ENCODE measurements at regions not wholly inside any gene's neighbourhood (a gene's known extent, or its start where the extent isn't known, plus 50 kb on each side); places are given as distances from the start of the nearest gene placed in this dataset.

- no TSS peak for BruUV-seq (replicated peaks)
- Histone ChIP-seq H4K20me1 (ENCODE audit: low read length) (no peaks in the 10 kb centered on the region), H3K79me2 (ENCODE audit: low read length) (no peaks in the 10 kb centered on the region), H3F3A (ENCODE audit: low read length, unreplicated experiment) (no peaks in the 10 kb centered on the region), H3K27ac (ENCODE audit: low read length) (no peak overlapping the region), H3K4me2 (ENCODE audit: low read length) (no peak overlapping the region), H3K9me2 (replicated peaks; ENCODE audit: low read length) (no peaks in the 10 kb centered on the region), H2AFZ (ENCODE audit: low read length) (no peak overlapping the region), H3K4me1 (ENCODE audit: insufficient read depth, low read length) (no peaks in the 10 kb centered on the region), H3K36me3 (ENCODE audit: low read depth, low read length) (no peaks in the 10 kb centered on the region), H3K27me3 (ENCODE audit: low read length) (no peaks in the 10 kb centered on the region), H3K9me3 (ENCODE audit: low read length) (no peaks in the 10 kb centered on the region), H3K4me3 (ENCODE audit: low read length) (no peak overlapping the region), H3K9ac (ENCODE audit: low read length) (no peak overlapping the region)
- ChIA-PET CTCF (no interaction called here), POLR2A (ENCODE audit: unreplicated experiment) (no interaction called here)
- no peak for DNase-seq
- TF ChIP-seq EZH2phosphoT487 (IDR thresholded peaks at IDR 0.05; ENCODE audit: borderline replicate concordance, low read length) (no peak), EZH2 (IDR thresholded peaks at IDR 0.05; ENCODE audit: low read length, unreplicated experiment) (no peak)
- TF ChIP-seq, protein P1, sequence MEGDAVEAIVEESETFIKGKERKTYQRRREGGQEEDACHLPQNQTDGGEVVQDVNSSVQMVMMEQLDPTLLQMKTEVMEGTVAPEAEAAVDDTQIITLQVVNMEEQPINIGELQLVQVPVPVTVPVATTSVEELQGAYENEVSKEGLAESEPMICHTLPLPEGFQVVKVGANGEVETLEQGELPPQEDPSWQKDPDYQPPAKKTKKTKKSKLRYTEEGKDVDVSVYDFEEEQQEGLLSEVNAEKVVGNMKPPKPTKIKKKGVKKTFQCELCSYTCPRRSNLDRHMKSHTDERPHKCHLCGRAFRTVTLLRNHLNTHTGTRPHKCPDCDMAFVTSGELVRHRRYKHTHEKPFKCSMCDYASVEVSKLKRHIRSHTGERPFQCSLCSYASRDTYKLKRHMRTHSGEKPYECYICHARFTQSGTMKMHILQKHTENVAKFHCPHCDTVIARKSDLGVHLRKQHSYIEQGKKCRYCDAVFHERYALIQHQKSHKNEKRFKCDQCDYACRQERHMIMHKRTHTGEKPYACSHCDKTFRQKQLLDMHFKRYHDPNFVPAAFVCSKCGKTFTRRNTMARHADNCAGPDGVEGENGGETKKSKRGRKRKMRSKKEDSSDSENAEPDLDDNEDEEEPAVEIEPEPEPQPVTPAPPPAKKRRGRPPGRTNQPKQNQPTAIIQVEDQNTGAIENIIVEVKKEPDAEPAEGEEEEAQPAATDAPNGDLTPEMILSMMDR (conservative IDR thresholded peaks at IDR 0.05; ENCODE audit: low read depth, low read length), result no peak
- ATAC-seq, result no peak
- intact Hi-C loops (cut with micrococcal nuclease), result loop anchor here (10.0 kb wide), 2 partner anchors 71 to 169 kb away; no protein-coding TSS in a partner anchor
Observed at GRCh38 chr2:195493416-195493815, 163.6 kb upstream of the SLC39A10 start.

DNA sequence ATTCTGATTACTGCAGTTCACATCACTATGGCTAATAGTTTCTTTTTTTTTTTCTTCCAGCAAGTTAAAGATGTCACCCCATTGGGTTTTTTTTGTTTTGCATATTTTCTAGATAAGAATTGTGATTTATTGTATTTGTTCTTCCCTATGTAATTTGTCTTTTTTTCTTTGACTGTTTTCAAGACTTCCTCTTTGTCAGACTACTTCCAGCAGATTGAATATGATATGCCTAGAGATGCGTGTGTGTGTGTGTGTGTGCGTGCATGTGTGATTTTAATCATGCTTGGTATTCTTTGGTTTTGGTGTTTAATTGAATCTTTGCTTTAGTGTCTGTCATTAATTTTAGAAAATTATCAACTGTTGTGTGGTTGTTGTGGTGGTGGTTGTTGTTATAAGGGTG lies 166.7 kb upstream of the SLC39A10 start:
- no peak overlapping the region for H3K9ac ChIP-seq (ENCODE audit: low read length)
- no peaks in the 10 kb centered on the region for H3F3A ChIP-seq (ENCODE audit: low read length, unreplicated experiment)
- POLR2A ChIA-PET (ENCODE audit: unreplicated experiment), result no interaction called here
- H3K27ac ChIP-seq (ENCODE audit: low read length), result no peak overlapping the region
- H3K4me3 ChIP-seq (ENCODE audit: low read length), result no peak overlapping the region
- H2AFZ ChIP-seq (ENCODE audit: low read length), result no peak overlapping the region
- H3K4me2 ChIP-seq (ENCODE audit: low read length), result no peak overlapping the region
- H3K9me3 ChIP-seq (ENCODE audit: low read length), result no peaks in the 10 kb centered on the region
- CTCF ChIA-PET, result no interaction called here
- H3K79me2 ChIP-seq (ENCODE audit: low read length), result no peaks in the 10 kb centered on the region
- intact Hi-C loops (cut with micrococcal nuclease), result loop anchor here (10.0 kb wide), 2 partner anchors 74 to 166 kb away; no protein-coding TSS in a partner anchor
- no peak for DNase-seq
- H4K20me1 ChIP-seq (ENCODE audit: low read length), result no peaks in the 10 kb centered on the region
- BruUV-seq (replicated peaks), result no TSS peak
- no peak for ATAC-seq
- no peaks in the 10 kb centered on the region for H3K9me2 ChIP-seq (replicated peaks; ENCODE audit: low read length)
- H3K27me3 ChIP-seq (ENCODE audit: low read length), result no peaks in the 10 kb centered on the region
- peaks cover 16% of the 10 kb centered on the region for H3K4me1 ChIP-seq (ENCODE audit: insufficient read depth, low read length)
- H3K36me3 ChIP-seq (ENCODE audit: low read depth, low read length), result no peaks in the 10 kb centered on the region
- TF ChIP-seq EZH2 (IDR thresholded peaks at IDR 0.05; ENCODE audit: low read length, unreplicated experiment), result no peak
- TF ChIP-seq, protein P1 (conservative IDR thresholded peaks at IDR 0.05; ENCODE audit: low read depth, low read length), result no peak
- no peak for TF ChIP-seq EZH2phosphoT487 (IDR thresholded peaks at IDR 0.05; ENCODE audit: borderline replicate concordance, low read length)

- no peak for TF ChIP-seq EZH2 (IDR thresholded peaks at IDR 0.05; ENCODE audit: low read length, unreplicated experiment)
- TF ChIP-seq, protein P1 (conservative IDR thresholded peaks at IDR 0.05; ENCODE audit: low read depth, low read length), result no peak
- no peak for TF ChIP-seq EZH2phosphoT487 (IDR thresholded peaks at IDR 0.05; ENCODE audit: borderline replicate concordance, low read length)
- Histone ChIP-seq H3K27ac (ENCODE audit: low read length) (no peak overlapping the region), H3K27me3 (ENCODE audit: low read length) (no peaks in the 10 kb centered on the region), H3K4me3 (ENCODE audit: low read length) (no peak overlapping the region), H4K20me1 (ENCODE audit: low read length) (no peaks in the 10 kb centered on the region), H3K36me3 (ENCODE audit: low read depth, low read length) (no peaks in the 10 kb centered on the region), H3K9ac (ENCODE audit: low read length) (no peak overlapping the region), H3K9me2 (replicated peaks; ENCODE audit: low read length) (no peaks in the 10 kb centered on the region), H3K4me2 (ENCODE audit: low read length) (no peak overlapping the region), H3K9me3 (ENCODE audit: low read length) (no peaks in the 10 kb centered on the region), H3F3A (ENCODE audit: low read length, unreplicated experiment) (no peaks in the 10 kb centered on the region), H2AFZ (ENCODE audit: low read length) (no peak overlapping the region), H3K4me1 (ENCODE audit: insufficient read depth, low read length) (peaks cover 16% of the 10 kb centered on the region), H3K79me2 (ENCODE audit: low read length) (no peaks in the 10 kb centered on the region)
- BruUV-seq (replicated peaks), result no TSS peak
- ATAC-seq, result no peak
- ChIA-PET CTCF (no interaction called here), POLR2A (ENCODE audit: unreplicated experiment) (no interaction called here)
- intact Hi-C loops (cut with micrococcal nuclease), result loop anchor here (10.0 kb wide), 1 partner anchor 556 kb away; no protein-coding TSS in a partner anchor
- no peak for DNase-seq
Observed at GRCh38 chr2:195489101-195489500, 167.9 kb upstream of the SLC39A10 start.
